ENCODE measurements at regions not wholly inside any gene's neighbourhood (a gene's known extent, or its start where the extent isn't known, plus 50 kb on each side); places are given as distances from the start of the nearest gene placed in this dataset.

DNA sequence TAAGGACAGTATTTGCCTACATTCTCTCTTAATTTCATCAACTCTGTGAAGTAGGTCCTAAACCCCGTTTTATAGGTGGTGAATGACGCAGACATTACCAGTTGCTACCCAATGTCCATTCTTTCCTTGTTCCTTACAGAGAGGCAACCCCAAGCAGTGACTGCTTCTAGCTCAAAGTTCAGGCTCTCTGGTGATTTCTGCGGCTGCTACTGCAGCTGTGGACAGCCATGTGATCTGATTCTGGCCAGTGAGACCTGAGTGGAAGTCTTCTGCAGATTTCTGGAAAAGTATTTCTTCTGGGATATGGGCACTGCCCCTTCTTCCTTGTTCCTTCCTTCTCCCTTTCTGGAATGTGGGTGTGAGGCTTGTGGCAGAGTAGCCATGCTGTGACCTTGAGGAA, 82.9 kb downstream of the ARF6 start:
- Histone ChIP-seq H3K27ac (ENCODE audit: low read length) (no peak overlapping the region), H3K27me3 (ENCODE audit: low read depth, low read length) (no peaks in the 10 kb centered on the region), H3K4me3 (ENCODE audit: low read length) (no peak overlapping the region), H4K20me1 (ENCODE audit: insufficient read depth, low read length) (no peaks in the 10 kb centered on the region), H3K36me3 (replicated peaks; ENCODE audit: low read depth, low read length) (no peaks in the 10 kb centered on the region), H3K4me1 (ENCODE audit: low read length) (peaks cover 56% of the 10 kb centered on the region), H3K9me3 (ENCODE audit: insufficient read depth, low read length) (no peaks in the 10 kb centered on the region; the same call in 1 of the 2 replicates), H3K4me2 (ENCODE audit: low read length) (no peak overlapping the region), H3K9ac (ENCODE audit: low read length) (no peak overlapping the region), H3K79me2 (ENCODE audit: low read length) (no peaks in the 10 kb centered on the region), H2AFZ (ENCODE audit: low read depth, low read length) (no peak overlapping the region)
- TF ChIP-seq, protein P1, sequence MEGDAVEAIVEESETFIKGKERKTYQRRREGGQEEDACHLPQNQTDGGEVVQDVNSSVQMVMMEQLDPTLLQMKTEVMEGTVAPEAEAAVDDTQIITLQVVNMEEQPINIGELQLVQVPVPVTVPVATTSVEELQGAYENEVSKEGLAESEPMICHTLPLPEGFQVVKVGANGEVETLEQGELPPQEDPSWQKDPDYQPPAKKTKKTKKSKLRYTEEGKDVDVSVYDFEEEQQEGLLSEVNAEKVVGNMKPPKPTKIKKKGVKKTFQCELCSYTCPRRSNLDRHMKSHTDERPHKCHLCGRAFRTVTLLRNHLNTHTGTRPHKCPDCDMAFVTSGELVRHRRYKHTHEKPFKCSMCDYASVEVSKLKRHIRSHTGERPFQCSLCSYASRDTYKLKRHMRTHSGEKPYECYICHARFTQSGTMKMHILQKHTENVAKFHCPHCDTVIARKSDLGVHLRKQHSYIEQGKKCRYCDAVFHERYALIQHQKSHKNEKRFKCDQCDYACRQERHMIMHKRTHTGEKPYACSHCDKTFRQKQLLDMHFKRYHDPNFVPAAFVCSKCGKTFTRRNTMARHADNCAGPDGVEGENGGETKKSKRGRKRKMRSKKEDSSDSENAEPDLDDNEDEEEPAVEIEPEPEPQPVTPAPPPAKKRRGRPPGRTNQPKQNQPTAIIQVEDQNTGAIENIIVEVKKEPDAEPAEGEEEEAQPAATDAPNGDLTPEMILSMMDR (IDR thresholded peaks at IDR 0.05; ENCODE audit: low read depth, low read length) = no peak
- no peak for TF ChIP-seq EZH2phosphoT487 (IDR thresholded peaks at IDR 0.05; ENCODE audit: low read depth)

DNA sequence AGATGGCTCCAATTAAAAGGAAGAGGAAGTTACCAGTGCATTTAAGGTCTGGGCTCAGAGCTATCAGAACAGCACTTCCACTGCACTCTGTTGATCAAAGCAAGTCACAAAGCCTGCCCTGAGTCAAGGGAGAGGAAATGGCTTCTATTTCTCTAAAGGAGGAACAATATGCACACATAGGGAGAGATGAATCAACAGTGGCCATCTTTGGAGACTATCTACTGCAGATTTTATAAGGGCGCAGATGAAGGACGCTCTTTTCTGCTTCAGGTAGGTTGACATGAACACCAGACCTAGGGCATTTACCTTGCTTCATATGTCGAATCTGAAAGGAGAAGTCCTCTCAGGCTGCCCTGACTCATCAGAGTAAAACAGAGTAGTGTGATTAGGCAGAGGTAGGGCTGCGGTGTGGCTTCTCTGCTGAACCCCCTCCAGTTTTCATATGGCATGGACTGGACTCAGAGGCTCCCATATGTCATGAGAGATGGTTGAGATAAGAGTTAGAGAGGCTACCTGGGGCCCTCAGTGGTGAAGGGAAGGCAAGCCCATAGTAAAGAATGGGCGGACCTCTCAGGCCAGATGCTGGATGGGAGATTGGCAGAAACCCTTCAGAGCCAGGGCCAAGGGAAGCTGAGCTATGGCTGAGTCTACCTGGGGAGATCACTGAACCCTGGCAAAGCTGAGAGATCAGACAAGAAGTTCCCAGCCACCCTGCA, 84.4 kb downstream of the ARF6 start:
- H3K4me1 ChIP-seq (ENCODE audit: low read length) = peaks cover 42% of the 10 kb centered on the region

DNA sequence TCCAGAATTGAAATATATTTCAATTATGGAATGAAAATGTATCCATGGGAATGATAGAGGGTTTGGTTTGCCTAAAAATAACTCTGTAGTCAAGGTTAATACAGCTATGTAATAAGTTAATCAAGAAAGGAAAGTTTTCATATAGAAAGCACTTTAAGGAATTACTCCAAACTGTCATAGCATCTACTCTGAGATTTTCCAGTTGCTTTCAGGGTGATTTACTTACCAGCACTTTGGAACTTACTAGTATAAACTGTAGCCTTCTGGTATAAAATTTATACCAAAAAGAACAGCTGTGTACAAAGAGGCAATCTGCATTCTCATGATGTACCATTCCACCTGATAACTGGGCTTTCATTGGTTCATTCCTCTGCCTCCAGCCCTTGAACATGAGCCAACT, 87.1 kb downstream of the ARF6 start:
- H4K20me1 ChIP-seq (ENCODE audit: insufficient read depth, low read length) = no peaks in the 10 kb centered on the region
- TF ChIP-seq, protein P1 (IDR thresholded peaks at IDR 0.05; ENCODE audit: low read depth, low read length) = no peak
- TF ChIP-seq EZH2phosphoT487 (IDR thresholded peaks at IDR 0.05; ENCODE audit: low read depth) = no peak
- no peak overlapping the region for H3K9ac ChIP-seq (ENCODE audit: low read length)
- H2AFZ ChIP-seq (ENCODE audit: low read depth, low read length) = no peak overlapping the region
- H3K27me3 ChIP-seq (ENCODE audit: low read depth, low read length) = no peaks in the 10 kb centered on the region
- H3K27ac ChIP-seq (ENCODE audit: low read length) = no peak overlapping the region
- H3K36me3 ChIP-seq (replicated peaks; ENCODE audit: low read depth, low read length) = no peaks in the 10 kb centered on the region
- H3K4me1 ChIP-seq (ENCODE audit: low read length) = peaks cover 26% of the 10 kb centered on the region
- H3K9me3 ChIP-seq (ENCODE audit: insufficient read depth, low read length) = no peaks in the 10 kb centered on the region
- H3K4me3 ChIP-seq (ENCODE audit: low read length) = no peak overlapping the region
- no peaks in the 10 kb centered on the region for H3K79me2 ChIP-seq (ENCODE audit: low read length)
- H3K4me2 ChIP-seq (ENCODE audit: low read length) = no peak overlapping the region

More for the DNA sequence above, 84.4 kb downstream of the ARF6 start:
- Histone ChIP-seq H3K9me3 (ENCODE audit: insufficient read depth, low read length) (no peaks in the 10 kb centered on the region), H2AFZ (ENCODE audit: low read depth, low read length) (peak overlapping the region; percentile 75), H3K9ac (ENCODE audit: low read length) (peak overlapping the region; percentile 57), H3K4me3 (ENCODE audit: low read length) (peak overlapping the region; percentile 48), H3K4me2 (ENCODE audit: low read length) (peak overlapping the region; percentile 86), H3K27ac (ENCODE audit: low read length) (peak overlapping the region; percentile 94), H3K27me3 (ENCODE audit: low read depth, low read length) (no peaks in the 10 kb centered on the region), H3K36me3 (replicated peaks; ENCODE audit: low read depth, low read length) (no peaks in the 10 kb centered on the region), H4K20me1 (ENCODE audit: insufficient read depth, low read length) (no peaks in the 10 kb centered on the region), H3K79me2 (ENCODE audit: low read length) (no peaks in the 10 kb centered on the region)
- no peak for TF ChIP-seq EZH2phosphoT487 (IDR thresholded peaks at IDR 0.05; ENCODE audit: low read depth)
- TF ChIP-seq, protein P1 (IDR thresholded peaks at IDR 0.05; ENCODE audit: low read depth, low read length) = no peak

DNA sequence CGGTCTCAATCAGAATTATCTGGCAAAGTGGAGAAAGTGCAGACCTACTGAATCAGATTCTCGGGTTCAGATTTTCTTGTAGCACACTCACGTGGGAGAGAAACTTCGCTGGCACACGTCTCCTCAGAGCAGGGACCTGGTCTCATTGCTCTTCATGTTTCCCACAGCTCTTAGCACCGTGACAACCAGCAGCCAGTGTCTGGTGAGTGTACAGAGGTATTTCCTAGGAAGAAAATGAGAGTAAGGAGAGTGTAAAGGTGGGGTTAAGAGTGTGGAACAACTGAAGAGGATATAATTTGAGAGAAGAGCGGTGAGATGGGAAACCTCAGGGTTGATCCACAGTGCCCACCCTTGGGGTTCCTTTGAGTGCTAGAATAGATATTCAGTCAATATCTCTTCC, 89.2 kb downstream of the ARF6 start:
- Histone ChIP-seq H3K9me3 (ENCODE audit: insufficient read depth, low read length) (no peaks in the 10 kb centered on the region), H3K79me2 (ENCODE audit: low read length) (no peaks in the 10 kb centered on the region), H3K36me3 (replicated peaks; ENCODE audit: low read depth, low read length) (no peaks in the 10 kb centered on the region), H3K4me2 (ENCODE audit: low read length) (no peak overlapping the region), H4K20me1 (ENCODE audit: insufficient read depth, low read length) (no peaks in the 10 kb centered on the region), H3K27me3 (ENCODE audit: low read depth, low read length) (no peaks in the 10 kb centered on the region), H3K4me1 (ENCODE audit: low read length) (peaks cover 20% of the 10 kb centered on the region), H3K27ac (ENCODE audit: low read length) (no peak overlapping the region), H3K4me3 (ENCODE audit: low read length) (no peak overlapping the region), H3K9ac (ENCODE audit: low read length) (no peak overlapping the region), H2AFZ (ENCODE audit: low read depth, low read length) (no peak overlapping the region)
- TF ChIP-seq EZH2phosphoT487 (IDR thresholded peaks at IDR 0.05; ENCODE audit: low read depth) = no peak
- TF ChIP-seq, protein P1 (IDR thresholded peaks at IDR 0.05; ENCODE audit: low read depth, low read length) = no peak
